ENCODE measurements at regions not wholly inside any gene's neighbourhood (a gene's known extent, or its start where the extent isn't known, plus 50 kb on each side); places are given as distances from the start of the nearest gene placed in this dataset.

- no peaks in the 10 kb centered on the region for H3K27me3 ChIP-seq
- no peak for TF ChIP-seq CTCF (IDR thresholded peaks at IDR 0.05)
- intact Hi-C loops (cut with DNase I), result loop anchor here in 1 of 10 donors (10.0 kb wide), 1 partner anchor 960 kb away; no protein-coding TSS in a partner anchor
- no peaks in the 10 kb centered on the region for H3K4me1 ChIP-seq
- WGBS, 2 donors, result 84 to 90% methylated on average over 5 of the region's 5 CpGs
- DNase-seq (no peak), ATAC-seq (no peak)
- no peaks in the 10 kb centered on the region for H3K36me3 ChIP-seq
- no peak overlapping the region for H3K27ac ChIP-seq
- peaks cover 0 to 22% (median 0%) of the 10 kb centered on the region in 11 donors for H3K9me3 ChIP-seq
- H3K4me3 ChIP-seq, result no peak overlapping the region
Measured at GRCh38 chr5:104024538-104024937, 461.9 kb upstream of the NUDT12 start.

GRCh38 chr5:104023739-104024138, 461.1 kb upstream of the NUDT12 start:
- Histone ChIP-seq H3K9me3 (peaks cover 0 to 20% (median 0%) of the 10 kb centered on the region in 11 donors), H3K36me3 (no peaks in the 10 kb centered on the region), H3K4me3 (no peak overlapping the region), H3K27ac (no peak overlapping the region), H3K27me3 (no peaks in the 10 kb centered on the region), H3K4me1 (no peaks in the 10 kb centered on the region)
- WGBS, 2 donors, result 80 to 88% methylated on average over 2 of the region's 2 CpGs
- no peak for TF ChIP-seq CTCF (IDR thresholded peaks at IDR 0.05)
- no peak for ATAC-seq
- DNase-seq, result no peak
- intact Hi-C loops (cut with DNase I), result loop anchor here in 1 of 10 donors (10.0 kb wide), 1 partner anchor 961 kb away; no protein-coding TSS in a partner anchor

- intact Hi-C loops (cut with DNase I), result loop anchor here in 1 of 10 donors (10.0 kb wide), 1 partner anchor 965 kb away; no protein-coding TSS in a partner anchor
Measured at GRCh38 chr5:104019956-104020355, 457.4 kb upstream of the NUDT12 start.

GRCh38 chr5:104018299-104018698, 455.7 kb upstream of the NUDT12 start:
- Histone ChIP-seq H3K9me3 (peaks cover 0 to 36% (median 7%) of the 10 kb centered on the region in 11 donors), H3K27me3 (no peaks in the 10 kb centered on the region), H3K27ac (no peak overlapping the region), H3K4me1 (no peaks in the 10 kb centered on the region), H3K4me3 (no peak overlapping the region), H3K36me3 (no peaks in the 10 kb centered on the region)
- ATAC-seq (no peak), DNase-seq (no peak)
- intact Hi-C loops (cut with DNase I), result no loop called here
- no peak for TF ChIP-seq CTCF (IDR thresholded peaks at IDR 0.05)

More at GRCh38 chr5:104019956-104020355, 457.4 kb upstream of the NUDT12 start:
- DNase-seq, result no peak
- WGBS, 2 donors, result 60 to 64% methylated on average over 2 of the region's 2 CpGs
- no peak for ATAC-seq
- Histone ChIP-seq H3K27me3 (no peaks in the 10 kb centered on the region), H3K27ac (no peak overlapping the region), H3K9me3 (peaks cover 0 to 36% (median 7%) of the 10 kb centered on the region in 11 donors), H3K4me3 (no peak overlapping the region), H3K36me3 (no peaks in the 10 kb centered on the region), H3K4me1 (no peaks in the 10 kb centered on the region)
- no peak for TF ChIP-seq CTCF (IDR thresholded peaks at IDR 0.05)
